GM06990 (cell line): ENCODE measurements at regions not wholly inside any gene's neighbourhood (a gene's known extent, or its start where the extent isn't known, plus 50 kb on each side); places are given as distances from the start of the nearest gene placed in this dataset.

ENCODE experiments used
- DNase-seq: peaks from one replicate; pipeline ENCODE4 v3.0.0-alpha.2; 2011; ENCODE audit not compliant: insufficient read length; ENCODE audit errors: extremely low read depth
- H3K27me3 ChIP-seq: replicated peaks from 2 replicates; pipeline ENCODE4 v1.6.0; 2011; ENCODE audit warnings: low read length; ENCODE audit not compliant: control insufficient read depth, insufficient read depth
- H3K36me3 ChIP-seq: 2 replicates; pipeline ENCODE4 v1.5.1; 2011; ENCODE audit warnings: low read length; ENCODE audit not compliant: control insufficient read depth, insufficient read depth
- H3K4me3 ChIP-seq: replicated peaks from 2 replicates; pipeline ENCODE4 v1.5.1; 2011; ENCODE audit warnings: low read depth, mild to moderate bottlenecking, control low read depth, low read length
- CTCF ChIP-seq: IDR thresholded peaks from 2 replicates; pipeline ENCODE4 v1.5.1; 2011; ENCODE audit warnings: low read length, control low read depth, mild to moderate bottlenecking, inconsistent platforms; ENCODE audit not compliant: insufficient read depth, poor library complexity, severe bottlenecking

- no peak for DNase-seq
- TF ChIP-seq CTCF: no peak
- H3K27me3 ChIP-seq: no peaks in the 10 kb centered on the region
- no peak overlapping the region for H3K4me3 ChIP-seq
- no peaks in the 10 kb centered on the region for H3K36me3 ChIP-seq
These were observed 157.3 kb downstream of the SLCO1B3 start for GRCh38 chr12:20967756-20968155.

GRCh38 chr12:20969766-20970165 lies 159.3 kb downstream of the SLCO1B3 start:
- Histone ChIP-seq H3K4me3 (no peak overlapping the region), H3K36me3 (no peaks in the 10 kb centered on the region), H3K27me3 (no peaks in the 10 kb centered on the region)
- no peak for TF ChIP-seq CTCF
- no peak for DNase-seq

GRCh38 chr12:20985399-20985798 lies 145.6 kb upstream of the SLCO1B1 start:
- no peak overlapping the region for H3K4me3 ChIP-seq
- no peak for TF ChIP-seq CTCF
- no peaks in the 10 kb centered on the region for H3K36me3 ChIP-seq
- DNase-seq: no peak
- H3K27me3 ChIP-seq: no peaks in the 10 kb centered on the region

- Histone ChIP-seq H3K27me3 (no peaks in the 10 kb centered on the region), H3K36me3 (no peaks in the 10 kb centered on the region), H3K4me3 (no peak overlapping the region)
- DNase-seq: no peak
- TF ChIP-seq CTCF: no peak
These were observed 129.2 kb upstream of the SLCO1B1 start for GRCh38 chr12:21001778-21002177.

- no peak for TF ChIP-seq CTCF
- no peak overlapping the region for H3K4me3 ChIP-seq
- no peaks in the 10 kb centered on the region for H3K27me3 ChIP-seq
- no peak for DNase-seq
- H3K36me3 ChIP-seq: no peaks in the 10 kb centered on the region
These were observed 105.3 kb upstream of the SLCO1B1 start for GRCh38 chr12:21025656-21026055.

GRCh38 chr12:21026302-21026701 lies 104.7 kb upstream of the SLCO1B1 start:
- TF ChIP-seq CTCF: no peak
- DNase-seq: no peak
- no peaks in the 10 kb centered on the region for H3K36me3 ChIP-seq

More at GRCh38 chr12:21026302-21026701, 104.7 kb upstream of the SLCO1B1 start:
- H3K4me3 ChIP-seq: no peak overlapping the region
- H3K27me3 ChIP-seq: no peaks in the 10 kb centered on the region
